SKM-1 treated with dmso at 0.1 percent for 144 hours (cell line): ENCODE measurements at regions not wholly inside any gene's neighbourhood (a gene's known extent, or its start where the extent isn't known, plus 50 kb on each side); places are given as distances from the start of the nearest gene placed in this dataset.
A peak's percentile ranks its signal among the peaks of the same experiment; 100 is the strongest.

ENCODE experiments used
- DNase-seq: peaks from one replicate; lab custom pipeline; 2025; ENCODE audit not compliant: unreplicated experiment; lab: John Stamatoyannopoulos, UW

- DNase-seq, result no peak
Observed at GRCh38 chr15:88707771-88708654, 69.2 kb downstream of the ISG20 start.

- peak; percentile 39 for DNase-seq
Observed at GRCh38 chr15:88708655-88709054, 69.8 kb downstream of the ISG20 start.

- DNase-seq, result no peak
Observed at GRCh38 chr15:88710027-88710715, 71.4 kb downstream of the ISG20 start.

DNA sequence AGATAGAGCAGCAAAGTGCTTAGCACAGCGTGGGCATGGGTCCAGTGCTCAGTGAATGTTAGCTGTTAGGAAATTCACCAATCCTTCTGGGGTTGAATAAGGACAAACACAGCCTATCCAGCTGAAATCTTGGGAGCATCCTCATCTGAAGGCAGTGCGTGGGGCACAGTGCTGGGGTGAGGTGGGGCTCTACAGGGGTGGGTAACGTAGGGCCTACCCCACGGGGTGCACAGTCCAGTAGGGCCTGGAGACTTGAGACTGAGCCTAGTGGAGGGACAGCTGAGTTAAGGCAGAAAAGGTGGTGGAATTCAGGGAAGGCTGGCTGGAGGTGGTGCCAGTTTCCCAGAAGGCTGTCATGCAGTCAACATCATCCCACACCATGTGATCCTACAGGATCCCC is 73.0 kb downstream of the ISG20 start:
- DNase-seq, result no peak

DNA sequence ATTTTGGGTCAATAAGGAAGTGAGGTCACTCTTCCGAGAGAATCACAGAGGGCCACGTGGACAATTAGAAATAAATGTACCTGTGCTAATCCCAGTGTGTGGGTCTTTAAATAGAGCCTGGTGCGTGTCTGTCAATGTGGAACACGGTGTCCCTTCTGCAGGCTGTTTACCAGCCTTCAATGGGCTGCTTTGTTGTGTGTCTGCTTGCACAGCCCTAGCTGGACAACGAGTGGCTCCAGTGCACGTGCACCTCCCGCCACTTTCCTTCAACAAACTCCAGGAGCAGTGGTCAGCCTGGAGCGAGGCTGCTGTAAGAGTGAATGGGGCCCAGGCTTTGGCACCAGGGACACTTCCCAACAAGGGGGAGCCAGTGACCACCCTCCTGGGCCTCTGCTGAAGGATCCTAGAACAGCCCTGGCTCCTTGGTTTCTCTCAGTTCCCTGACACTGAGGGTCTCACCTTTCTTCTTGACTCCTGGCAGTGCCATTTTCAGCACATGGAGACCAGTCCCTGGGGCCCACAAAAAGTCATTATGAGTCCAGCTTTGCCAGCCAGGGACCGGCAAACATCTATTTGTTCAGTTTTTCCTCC is 76.1 kb downstream of the ISG20 start:
- DNase-seq, result no peak

DNA sequence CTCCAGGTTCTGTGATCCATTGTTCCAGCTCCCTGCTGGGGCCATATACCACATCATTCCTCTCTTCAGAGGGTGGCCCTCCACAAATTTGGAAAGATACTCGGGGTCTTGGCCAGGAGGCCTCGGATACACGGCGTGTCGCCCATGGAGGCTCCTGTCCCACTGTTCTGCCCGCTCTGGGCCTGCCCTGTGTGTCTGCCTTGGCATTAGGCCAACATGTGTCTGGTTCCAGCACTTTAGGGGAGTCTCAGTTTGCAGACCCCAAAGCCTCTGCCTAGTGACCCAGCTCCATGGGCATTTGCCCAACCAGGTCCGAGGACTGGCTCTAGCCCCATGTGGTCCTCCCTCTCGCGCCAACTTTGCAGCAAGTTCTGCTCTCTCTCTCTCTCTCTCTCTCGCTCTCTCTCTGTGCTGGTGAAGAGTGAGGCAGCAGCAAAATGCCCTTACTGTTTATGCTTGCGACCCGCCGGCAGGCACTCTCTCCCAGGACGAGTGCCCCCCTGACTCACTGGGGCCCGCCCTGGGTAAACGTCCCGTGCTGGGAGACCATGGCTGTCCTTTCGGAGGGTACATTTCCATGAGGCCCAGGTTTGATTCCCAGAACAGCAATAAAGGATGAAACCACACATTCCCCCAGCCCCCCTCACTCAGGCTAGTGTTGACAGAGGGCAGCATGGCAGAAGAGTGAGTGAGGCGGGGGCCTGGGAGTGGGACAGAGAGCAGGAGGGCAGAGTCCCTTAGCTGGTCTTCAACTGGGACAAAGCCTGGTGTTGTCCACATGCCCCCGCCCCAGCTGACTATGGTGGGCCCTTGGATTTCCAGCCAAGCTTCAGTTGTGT is 77.9 kb downstream of the ISG20 start:
- no peak for DNase-seq

DNA sequence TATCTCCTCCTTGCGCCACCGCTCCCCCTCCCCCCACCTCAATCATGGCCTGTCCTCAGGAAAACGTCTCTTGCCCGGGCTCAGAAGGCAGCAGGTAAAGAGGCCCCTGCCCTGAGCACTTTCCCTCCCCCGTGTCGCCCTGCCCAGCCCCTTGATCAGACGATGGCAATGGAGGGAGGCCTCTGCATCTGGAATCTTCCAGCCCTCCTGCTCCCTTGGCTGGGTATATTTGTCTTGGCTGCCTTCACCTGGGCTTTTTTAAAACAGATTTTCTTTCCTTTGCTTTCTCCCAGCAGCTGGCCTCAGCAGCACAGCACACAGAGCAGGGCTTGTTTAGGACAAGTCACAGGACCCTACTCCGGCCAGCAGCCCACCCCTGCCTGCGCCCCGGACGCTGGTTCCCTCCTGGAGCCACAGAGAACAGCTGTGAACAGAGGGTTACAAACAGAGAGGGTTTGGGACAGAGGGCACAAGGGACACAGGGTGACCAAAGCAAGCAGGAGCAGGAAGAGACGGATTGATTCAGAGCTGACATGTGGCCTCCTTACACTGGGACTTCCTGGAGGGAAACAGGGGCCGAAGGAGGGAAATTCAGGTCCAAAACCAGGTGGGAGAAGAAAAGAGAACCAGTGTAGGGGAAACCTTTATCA is 78.7 kb downstream of the ISG20 start:
- no peak for DNase-seq

GRCh38 chr15:88718731-88719130 is 79.9 kb downstream of the ISG20 start:
- no peak for DNase-seq

- DNase-seq, result no peak
Observed at GRCh38 chr15:88719654-88720053, 80.8 kb downstream of the ISG20 start.

DNA sequence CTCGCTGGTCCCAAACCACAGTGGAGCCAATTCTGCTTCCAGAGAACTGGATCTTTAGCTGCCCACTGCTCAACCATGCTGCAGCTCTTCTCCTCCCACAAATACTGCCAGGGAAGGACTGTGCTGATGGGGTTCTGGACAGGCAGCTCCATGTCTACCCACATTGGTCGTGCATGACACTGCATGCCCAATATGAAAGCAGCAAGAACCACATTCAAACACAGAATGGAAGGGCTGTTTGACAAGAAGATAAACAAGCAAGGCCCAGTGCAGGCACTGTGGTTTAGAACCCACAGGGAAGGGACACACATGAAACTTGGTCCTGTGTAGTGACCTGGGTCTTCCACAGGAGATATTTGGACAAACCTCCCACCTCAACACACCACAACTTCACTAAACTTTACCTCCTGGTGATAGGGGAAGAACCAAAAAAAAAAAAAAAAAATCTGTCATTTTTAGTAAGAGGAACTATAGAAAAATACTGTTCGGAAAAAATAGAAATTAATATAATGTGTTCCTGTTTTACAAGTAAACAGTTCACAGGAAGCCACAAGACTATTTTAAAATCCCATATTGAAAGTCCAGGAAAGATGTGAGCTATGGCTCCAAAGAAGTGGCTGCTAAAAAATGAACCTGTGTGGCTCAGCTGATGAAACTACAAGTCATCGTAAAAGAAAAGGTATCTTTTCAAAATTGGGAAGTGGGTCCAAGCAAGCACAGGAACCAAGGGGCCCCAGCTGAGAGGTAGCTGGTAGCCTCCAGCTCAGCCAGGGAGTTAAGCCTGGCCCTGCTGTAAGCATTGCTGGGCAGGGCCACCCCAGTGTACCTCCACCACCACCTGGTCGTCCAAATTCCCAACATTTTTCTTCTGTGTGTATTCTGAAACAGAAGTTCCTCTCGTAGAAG is 77.7 kb upstream of the ACAN start:
- DNase-seq, result peak; percentile 20

DNA sequence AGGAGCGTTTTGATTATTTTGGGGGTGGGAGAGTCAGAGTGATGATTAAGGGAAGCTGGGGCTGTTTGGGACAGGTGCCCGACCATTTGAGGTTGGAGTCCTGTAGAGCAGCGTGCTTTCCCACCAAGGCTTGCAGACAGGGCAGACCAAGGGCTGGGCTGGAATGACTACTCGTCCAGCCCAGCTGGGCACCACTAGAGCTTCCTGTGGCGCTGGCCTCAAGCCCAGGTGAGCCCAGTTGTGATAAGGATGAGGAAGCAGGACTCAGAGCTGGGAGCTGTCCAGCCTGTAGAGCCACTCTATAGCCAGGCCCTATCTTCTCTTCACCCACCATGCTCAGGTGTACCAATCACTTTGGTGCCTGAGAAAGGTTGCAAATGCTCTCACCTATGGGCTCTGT is 75.8 kb upstream of the ACAN start:
- DNase-seq, result no peak

GRCh38 chr15:88729581-88729980 is 73.7 kb upstream of the ACAN start:
- DNase-seq, result no peak

DNA sequence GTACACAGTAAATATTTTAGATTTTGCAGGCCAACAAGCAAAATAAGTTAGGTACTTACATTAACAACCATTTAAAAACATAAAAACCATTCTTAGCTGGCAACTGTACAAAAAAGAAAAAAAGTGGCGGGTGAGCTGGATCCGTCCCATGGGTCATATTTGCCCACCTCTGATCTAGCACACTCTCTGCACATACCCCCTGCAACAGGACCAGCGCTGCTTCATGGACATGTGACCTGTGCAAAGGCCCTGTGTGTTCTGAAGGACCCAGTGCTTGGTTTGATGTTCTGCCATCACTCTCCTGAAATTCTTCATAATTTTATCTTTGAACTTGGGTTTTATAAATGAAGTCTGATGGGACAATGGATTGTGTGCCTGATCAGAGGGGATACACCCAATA is 72.5 kb upstream of the ACAN start:
- DNase-seq, result no peak

GRCh38 chr15:88735212-88735611 is 68.0 kb upstream of the ACAN start:
- no peak for DNase-seq

DNA sequence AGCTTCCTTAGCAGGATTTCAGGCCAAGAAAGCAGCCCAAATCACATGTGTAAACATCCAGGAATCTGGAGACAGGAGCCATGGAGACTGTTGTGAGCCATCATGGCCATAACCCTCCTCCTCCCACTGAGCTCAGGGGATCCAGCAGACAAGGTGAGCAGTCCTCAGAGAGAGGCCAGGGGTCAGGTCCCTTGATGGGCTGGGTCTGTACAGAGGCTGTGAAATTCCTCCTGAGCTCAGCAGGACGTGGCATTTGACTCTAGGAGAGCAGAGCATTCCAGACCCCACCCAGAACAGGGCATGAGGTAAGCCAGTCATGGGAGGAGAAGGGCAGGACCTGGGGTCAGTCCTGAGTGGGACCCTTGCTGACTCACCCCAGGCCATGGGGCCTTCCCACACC is 67.0 kb upstream of the ACAN start:
- no peak for DNase-seq

GRCh38 chr15:88738796-88739195 is 64.4 kb upstream of the ACAN start:
- no peak for DNase-seq

- DNase-seq, result no peak
Observed at GRCh38 chr15:88739541-88739940, 63.7 kb upstream of the ACAN start.

GRCh38 chr15:88740356-88740755 is 62.9 kb upstream of the ACAN start:
- no peak for DNase-seq

DNA sequence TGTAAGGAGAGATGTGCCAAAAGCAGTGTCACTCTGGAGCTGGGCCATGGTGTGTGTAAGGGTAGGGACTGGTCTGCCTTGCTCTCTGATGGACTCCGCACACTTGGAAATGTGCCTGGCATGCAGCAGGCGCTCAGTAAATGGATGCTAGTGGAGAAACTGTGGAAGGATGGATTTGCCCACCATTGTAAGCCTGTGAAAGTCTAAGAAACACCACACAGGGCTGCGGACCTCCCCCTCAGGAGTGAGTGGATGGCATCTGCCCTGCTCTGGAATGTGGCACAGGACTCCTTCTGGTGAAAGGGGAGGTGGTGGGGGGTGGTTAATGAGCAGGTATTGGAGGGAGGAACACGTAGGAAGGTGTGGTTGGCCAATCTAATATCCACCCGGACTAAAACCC is 62.2 kb upstream of the ACAN start:
- DNase-seq, result no peak

- no peak for DNase-seq
Observed at GRCh38 chr15:88741671-88742070, 61.6 kb upstream of the ACAN start.
